ENCODE measurements at regions not wholly inside any gene's neighbourhood (a gene's known extent, or its start where the extent isn't known, plus 50 kb on each side); places are given as distances from the start of the nearest gene placed in this dataset.

DNA sequence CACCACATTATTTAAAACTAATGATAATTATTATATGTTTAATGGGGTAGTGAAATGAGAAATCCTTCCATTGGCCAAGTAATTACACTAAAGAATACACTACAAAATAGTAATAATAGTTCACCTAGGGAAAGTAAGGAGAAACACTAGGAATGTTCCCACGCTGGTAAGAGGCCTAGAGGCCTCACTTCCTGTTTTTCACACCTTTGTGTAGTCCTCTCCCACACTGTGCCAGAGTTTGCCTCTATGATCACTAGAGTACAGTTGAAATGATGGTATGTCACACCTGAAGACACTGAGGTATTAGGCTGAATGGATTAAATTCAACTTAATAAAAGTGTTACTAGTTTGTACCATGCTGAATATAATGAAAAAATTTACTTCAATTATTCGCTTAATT lies 1348.0 kb upstream of the ATXN8OS start:
- TF ChIP-seq NFIC (IDR thresholded peaks at IDR 0.05) (no peak), ZBTB7A (IDR thresholded peaks at IDR 0.05; ENCODE audit: low read depth) (no peak), TAF1 (IDR thresholded peaks at IDR 0.05; ENCODE audit: low read depth) (no peak)

DNA sequence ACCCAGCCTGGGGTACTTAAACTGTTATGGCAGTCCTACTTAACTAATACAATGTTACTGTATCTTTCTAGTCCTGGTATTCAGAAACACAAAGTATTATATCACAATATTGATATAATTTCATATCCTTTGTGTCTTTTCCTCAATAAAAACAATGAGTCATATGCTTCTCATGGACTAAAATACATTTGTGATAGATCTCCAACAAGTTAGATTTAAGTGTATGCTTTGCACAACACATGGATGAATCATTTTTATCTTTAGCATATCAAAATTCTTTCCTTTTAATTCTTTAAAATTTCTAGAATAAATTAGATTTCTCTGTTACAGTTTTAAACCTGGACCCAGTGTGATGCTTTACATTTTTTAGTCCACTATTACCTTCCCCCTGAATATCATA lies 1357.8 kb upstream of the ATXN8OS start:
- TF ChIP-seq, protein P1, sequence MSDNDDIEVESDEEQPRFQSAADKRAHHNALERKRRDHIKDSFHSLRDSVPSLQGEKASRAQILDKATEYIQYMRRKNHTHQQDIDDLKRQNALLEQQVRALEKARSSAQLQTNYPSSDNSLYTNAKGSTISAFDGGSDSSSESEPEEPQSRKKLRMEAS (IDR thresholded peaks at IDR 0.05): no peak
- TF ChIP-seq TAF1 (IDR thresholded peaks at IDR 0.05; ENCODE audit: low read depth) (no peak), TEAD4 (IDR thresholded peaks at IDR 0.05) (no peak), FOXM1 (IDR thresholded peaks at IDR 0.05; ENCODE audit: borderline replicate concordance, low read depth) (no peak), TCF12 (IDR thresholded peaks at IDR 0.05; ENCODE audit: low read depth) (no peak), ZBTB7A (IDR thresholded peaks at IDR 0.05; ENCODE audit: low read depth) (no peak), NFIC (IDR thresholded peaks at IDR 0.05) (no peak), EGR1 (IDR thresholded peaks at IDR 0.05) (no peak), CEBPB (IDR thresholded peaks at IDR 0.05) (no peak), CREB1 (IDR thresholded peaks at IDR 0.05; ENCODE audit: low read depth) (no peak), YY1 (IDR thresholded peaks at IDR 0.05; ENCODE audit: low read depth) (no peak)
- TF ChIP-seq, protein P2, sequence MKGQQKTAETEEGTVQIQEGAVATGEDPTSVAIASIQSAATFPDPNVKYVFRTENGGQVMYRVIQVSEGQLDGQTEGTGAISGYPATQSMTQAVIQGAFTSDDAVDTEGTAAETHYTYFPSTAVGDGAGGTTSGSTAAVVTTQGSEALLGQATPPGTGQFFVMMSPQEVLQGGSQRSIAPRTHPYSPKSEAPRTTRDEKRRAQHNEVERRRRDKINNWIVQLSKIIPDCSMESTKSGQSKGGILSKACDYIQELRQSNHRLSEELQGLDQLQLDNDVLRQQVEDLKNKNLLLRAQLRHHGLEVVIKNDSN (IDR thresholded peaks at IDR 0.05): no peak
- TF ChIP-seq, protein P3, sequence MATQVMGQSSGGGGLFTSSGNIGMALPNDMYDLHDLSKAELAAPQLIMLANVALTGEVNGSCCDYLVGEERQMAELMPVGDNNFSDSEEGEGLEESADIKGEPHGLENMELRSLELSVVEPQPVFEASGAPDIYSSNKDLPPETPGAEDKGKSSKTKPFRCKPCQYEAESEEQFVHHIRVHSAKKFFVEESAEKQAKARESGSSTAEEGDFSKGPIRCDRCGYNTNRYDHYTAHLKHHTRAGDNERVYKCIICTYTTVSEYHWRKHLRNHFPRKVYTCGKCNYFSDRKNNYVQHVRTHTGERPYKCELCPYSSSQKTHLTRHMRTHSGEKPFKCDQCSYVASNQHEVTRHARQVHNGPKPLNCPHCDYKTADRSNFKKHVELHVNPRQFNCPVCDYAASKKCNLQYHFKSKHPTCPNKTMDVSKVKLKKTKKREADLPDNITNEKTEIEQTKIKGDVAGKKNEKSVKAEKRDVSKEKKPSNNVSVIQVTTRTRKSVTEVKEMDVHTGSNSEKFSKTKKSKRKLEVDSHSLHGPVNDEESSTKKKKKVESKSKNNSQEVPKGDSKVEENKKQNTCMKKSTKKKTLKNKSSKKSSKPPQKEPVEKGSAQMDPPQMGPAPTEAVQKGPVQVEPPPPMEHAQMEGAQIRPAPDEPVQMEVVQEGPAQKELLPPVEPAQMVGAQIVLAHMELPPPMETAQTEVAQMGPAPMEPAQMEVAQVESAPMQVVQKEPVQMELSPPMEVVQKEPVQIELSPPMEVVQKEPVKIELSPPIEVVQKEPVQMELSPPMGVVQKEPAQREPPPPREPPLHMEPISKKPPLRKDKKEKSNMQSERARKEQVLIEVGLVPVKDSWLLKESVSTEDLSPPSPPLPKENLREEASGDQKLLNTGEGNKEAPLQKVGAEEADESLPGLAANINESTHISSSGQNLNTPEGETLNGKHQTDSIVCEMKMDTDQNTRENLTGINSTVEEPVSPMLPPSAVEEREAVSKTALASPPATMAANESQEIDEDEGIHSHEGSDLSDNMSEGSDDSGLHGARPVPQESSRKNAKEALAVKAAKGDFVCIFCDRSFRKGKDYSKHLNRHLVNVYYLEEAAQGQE (IDR thresholded peaks at IDR 0.05; ENCODE audit: low read depth): no peak

DNA sequence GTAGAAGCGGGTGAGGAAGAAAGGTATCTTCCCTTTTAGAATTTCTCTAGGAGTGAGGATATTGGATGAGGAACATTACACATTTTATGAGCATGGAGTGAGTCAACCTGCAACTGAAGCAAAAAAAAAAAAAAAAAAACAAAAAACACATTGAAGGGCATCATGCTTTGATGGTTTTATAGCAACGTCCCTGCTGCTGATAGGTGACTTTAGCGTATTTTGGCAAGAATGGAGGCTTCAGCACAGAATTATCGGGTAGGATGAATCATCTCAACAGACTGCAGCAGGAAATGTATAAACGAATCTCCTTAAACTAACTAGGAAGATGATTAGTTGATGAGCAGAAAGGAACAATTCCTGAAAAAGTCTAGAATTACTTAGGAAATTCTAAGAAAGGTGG lies 1359.6 kb upstream of the ATXN8OS start:
- no peak for TF ChIP-seq FOXM1 (IDR thresholded peaks at IDR 0.05; ENCODE audit: borderline replicate concordance, low read depth)

DNA sequence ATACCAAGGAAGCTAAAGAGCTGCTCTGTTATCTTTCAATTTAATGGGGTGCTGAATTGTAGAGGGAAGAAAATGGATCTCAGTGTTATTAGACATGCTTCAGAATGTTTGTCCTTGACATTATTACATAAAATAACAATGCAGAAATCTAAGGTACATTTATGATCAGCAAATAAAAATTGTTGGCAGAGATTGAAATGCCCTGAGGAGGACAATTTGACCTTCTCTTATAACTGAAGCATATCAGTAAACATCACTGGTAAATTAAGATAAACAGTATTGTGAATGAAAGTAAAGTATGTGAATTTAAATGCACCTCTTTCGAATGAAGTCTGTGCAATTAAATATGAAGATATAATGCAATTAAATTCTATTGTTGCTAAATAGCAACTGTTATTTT lies 1362.1 kb upstream of the ATXN8OS start:
- no peak for TF ChIP-seq TEAD4 (IDR thresholded peaks at IDR 0.05)
- TF ChIP-seq, protein P2 (IDR thresholded peaks at IDR 0.05): no peak
- no peak for TF ChIP-seq ZBTB7A (IDR thresholded peaks at IDR 0.05; ENCODE audit: low read depth)
- no peak for TF ChIP-seq NFIC (IDR thresholded peaks at IDR 0.05)
- TF ChIP-seq EGR1 (IDR thresholded peaks at IDR 0.05): no peak
- no peak for TF ChIP-seq YY1 (IDR thresholded peaks at IDR 0.05; ENCODE audit: low read depth)
- no peak for TF ChIP-seq RAD21 (IDR thresholded peaks at IDR 0.05; ENCODE audit: low read depth)
- no peak for TF ChIP-seq TCF12 (IDR thresholded peaks at IDR 0.05; ENCODE audit: low read depth)
- no peak for TF ChIP-seq CEBPB (IDR thresholded peaks at IDR 0.05)
- TF ChIP-seq, protein P3 (IDR thresholded peaks at IDR 0.05; ENCODE audit: low read depth): no peak
- TF ChIP-seq, protein P1 (IDR thresholded peaks at IDR 0.05): no peak
- TF ChIP-seq TAF1 (IDR thresholded peaks at IDR 0.05; ENCODE audit: low read depth): no peak
- TF ChIP-seq EP300 (IDR thresholded peaks at IDR 0.05; ENCODE audit: borderline replicate concordance): no peak
- TF ChIP-seq FOXM1 (IDR thresholded peaks at IDR 0.05; ENCODE audit: borderline replicate concordance, low read depth): no peak
- no peak for TF ChIP-seq CREB1 (IDR thresholded peaks at IDR 0.05; ENCODE audit: low read depth)

DNA sequence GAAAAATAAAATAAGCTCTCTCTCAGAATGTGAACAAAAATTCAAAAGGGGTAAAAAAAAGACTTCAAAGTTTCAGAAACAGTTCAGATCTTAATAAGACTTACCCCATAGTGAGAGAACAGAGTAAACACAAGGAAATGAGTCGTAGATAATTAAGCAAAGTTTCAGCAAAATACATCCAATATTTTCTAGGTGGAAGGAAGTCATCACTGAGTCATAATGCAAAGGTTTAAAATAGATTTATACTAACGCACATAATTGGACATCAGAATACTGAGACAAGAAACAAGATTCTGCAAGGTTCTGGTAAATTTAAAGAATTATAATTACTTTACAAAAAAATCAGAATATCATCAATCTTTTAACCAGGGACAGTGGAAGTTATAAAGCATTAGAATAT lies 1370.7 kb upstream of the ATXN8OS start:
- TF ChIP-seq YY1 (IDR thresholded peaks at IDR 0.05; ENCODE audit: low read depth) (no peak), TCF12 (IDR thresholded peaks at IDR 0.05; ENCODE audit: low read depth) (no peak), TEAD4 (IDR thresholded peaks at IDR 0.05) (no peak), EP300 (IDR thresholded peaks at IDR 0.05; ENCODE audit: borderline replicate concordance) (no peak), TAF1 (IDR thresholded peaks at IDR 0.05; ENCODE audit: low read depth) (no peak), CREB1 (IDR thresholded peaks at IDR 0.05; ENCODE audit: low read depth) (no peak), FOXM1 (IDR thresholded peaks at IDR 0.05; ENCODE audit: borderline replicate concordance, low read depth) (no peak), RAD21 (IDR thresholded peaks at IDR 0.05; ENCODE audit: low read depth) (no peak)
- TF ChIP-seq, protein P3 (IDR thresholded peaks at IDR 0.05; ENCODE audit: low read depth): no peak
- TF ChIP-seq, protein P2 (IDR thresholded peaks at IDR 0.05): no peak
- TF ChIP-seq, protein P1 (IDR thresholded peaks at IDR 0.05): no peak
